ENCODE measurements at regions not wholly inside any gene's neighbourhood (a gene's known extent, or its start where the extent isn't known, plus 50 kb on each side); places are given as distances from the start of the nearest gene placed in this dataset.
"Not testable (repeated sequence)": the region's sequence is repeated elsewhere in the genome, so short reads cannot be mapped to it uniquely, and the experiment has no call there.

- Histone ChIP-seq H3K27me3 (replicated peaks in 2 of 5; ENCODE audit: control insufficient read depth in 4 of 5, insufficient read depth in 5 of 5, low read length in 4 of 5) (no peaks in the 10 kb centered on the region), H3K27ac (ENCODE audit: insufficient read depth in 1 of 2, low read depth in 1 of 2, low read length in 2 of 2, poor library complexity in 1 of 2, severe bottlenecking in 2 of 2) (no peak overlapping the region), H3K9me3 (ENCODE audit: control extremely low read depth in 1 of 5, control insufficient read depth in 4 of 5, insufficient read depth in 2 of 5, low read depth in 1 of 5, low read length in 4 of 5) (no peaks in the 10 kb centered on the region), H3K4me1 (ENCODE audit: control extremely low read depth in 1 of 4, control insufficient read depth in 4 of 4, insufficient read depth in 4 of 4, low read length in 3 of 4) (no peaks in the 10 kb centered on the region), H3K36me3 (ENCODE audit: control insufficient read depth in 4 of 4, insufficient read depth in 4 of 4, low read length in 3 of 4) (no peaks in the 10 kb centered on the region), H3K4me3 (ENCODE audit: control insufficient read depth in 1 of 7, extremely low read depth in 1 of 7, insufficient read depth in 4 of 7, low read depth in 2 of 7, low read length in 6 of 7) (no peak overlapping the region)
- ChIA-PET CTCF (no interaction called here), POLR2A (no interaction called here)
- 100% methylated on average over 1 of the region's 2 CpGs for WGBS (ENCODE audit: insufficient coverage)
- no peak for DNase-seq
Measured at GRCh38 chr1:191043066-191043465, 565.4 kb upstream of the BRINP3 start.

GRCh38 chr1:191049781-191050180 is 572.1 kb upstream of the BRINP3 start:
- WGBS (ENCODE audit: insufficient coverage) = 95% methylated on average over 2 of the region's 2 CpGs
- CTCF ChIA-PET = no interaction called here

GRCh38 chr1:191052888-191053287 is 575.2 kb upstream of the BRINP3 start:
- Histone ChIP-seq H3K4me3 (ENCODE audit: control insufficient read depth in 1 of 7, extremely low read depth in 1 of 7, insufficient read depth in 4 of 7, low read depth in 2 of 7, low read length in 6 of 7) (no peak overlapping the region), H3K4me1 (ENCODE audit: control extremely low read depth in 1 of 4, control insufficient read depth in 4 of 4, insufficient read depth in 4 of 4, low read length in 3 of 4) (no peaks in the 10 kb centered on the region), H3K27ac (ENCODE audit: insufficient read depth in 1 of 2, low read depth in 1 of 2, low read length in 2 of 2, poor library complexity in 1 of 2, severe bottlenecking in 2 of 2) (no peak overlapping the region), H3K36me3 (ENCODE audit: control insufficient read depth in 4 of 4, insufficient read depth in 4 of 4, low read length in 3 of 4) (no peaks in the 10 kb centered on the region), H3K27me3 (replicated peaks in 2 of 5; ENCODE audit: control insufficient read depth in 4 of 5, insufficient read depth in 5 of 5, low read length in 4 of 5) (no peaks in the 10 kb centered on the region), H3K9me3 (ENCODE audit: control extremely low read depth in 1 of 5, control insufficient read depth in 4 of 5, insufficient read depth in 2 of 5, low read depth in 1 of 5, low read length in 4 of 5) (no peaks in the 10 kb centered on the region)
- ChIA-PET POLR2A (no interaction called here), CTCF (no interaction called here)
- DNase-seq = no peak
- 94% methylated on average over 3 of the region's 6 CpGs for WGBS (ENCODE audit: insufficient coverage)

More at GRCh38 chr1:191049781-191050180, 572.1 kb upstream of the BRINP3 start:
- Histone ChIP-seq H3K4me1 (ENCODE audit: control extremely low read depth in 1 of 4, control insufficient read depth in 4 of 4, insufficient read depth in 4 of 4, low read length in 3 of 4) (no peaks in the 10 kb centered on the region), H3K36me3 (ENCODE audit: control insufficient read depth in 4 of 4, insufficient read depth in 4 of 4, low read length in 3 of 4) (no peaks in the 10 kb centered on the region), H3K4me3 (ENCODE audit: control insufficient read depth in 1 of 7, extremely low read depth in 1 of 7, insufficient read depth in 4 of 7, low read depth in 2 of 7, low read length in 6 of 7) (no peak overlapping the region), H3K27ac (ENCODE audit: insufficient read depth in 1 of 2, low read depth in 1 of 2, low read length in 2 of 2, poor library complexity in 1 of 2, severe bottlenecking in 2 of 2) (no peak overlapping the region), H3K9me3 (ENCODE audit: control extremely low read depth in 1 of 5, control insufficient read depth in 4 of 5, insufficient read depth in 2 of 5, low read depth in 1 of 5, low read length in 4 of 5) (no peaks in the 10 kb centered on the region), H3K27me3 (replicated peaks in 2 of 5; ENCODE audit: control insufficient read depth in 4 of 5, insufficient read depth in 5 of 5, low read length in 4 of 5) (no peaks in the 10 kb centered on the region)
- POLR2A ChIA-PET = interaction anchor here (0.6 kb wide), 1 partner anchor 46 kb away, joined by 3 read pairs; no protein-coding TSS in a partner anchor
- DNase-seq = no peak

DNA sequence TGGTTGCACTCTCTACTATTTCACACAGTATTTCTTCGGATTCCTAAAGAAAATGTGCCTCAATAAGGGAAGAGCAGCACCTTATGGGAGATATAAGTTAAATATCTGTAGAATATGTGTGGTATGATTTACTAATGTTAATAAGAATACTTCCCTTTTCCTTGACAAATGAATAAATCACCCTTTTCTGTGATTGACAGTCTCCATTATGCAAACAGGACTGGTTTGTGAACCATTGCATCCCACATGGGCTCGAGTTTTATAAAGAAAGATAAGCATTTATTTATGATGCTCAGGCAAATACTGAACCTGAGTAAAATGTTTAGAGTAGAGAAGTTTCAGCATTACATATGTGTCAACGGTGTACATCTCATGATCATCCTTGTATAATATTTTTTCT is 587.7 kb upstream of the BRINP3 start:
- peaks cover 0 to 3% (median 0%) of the 10 kb centered on the region in 4 experiments for H3K4me1 ChIP-seq (ENCODE audit: control extremely low read depth in 1 of 4, control insufficient read depth in 4 of 4, insufficient read depth in 4 of 4, low read length in 3 of 4)
- ChIA-PET POLR2A (no interaction called here), CTCF (no interaction called here)
- no peaks in the 10 kb centered on the region for H3K27me3 ChIP-seq (replicated peaks in 2 of 5; ENCODE audit: control insufficient read depth in 4 of 5, insufficient read depth in 5 of 5, low read length in 4 of 5)
- H3K9me3 ChIP-seq (ENCODE audit: control extremely low read depth in 1 of 5, control insufficient read depth in 4 of 5, insufficient read depth in 2 of 5, low read depth in 1 of 5, low read length in 4 of 5) = no peaks in the 10 kb centered on the region
- DNase-seq = peak; percentile 1 to 52 (median 18)
- H3K36me3 ChIP-seq (ENCODE audit: control insufficient read depth in 4 of 4, insufficient read depth in 4 of 4, low read length in 3 of 4) = no peaks in the 10 kb centered on the region
- H3K4me3 ChIP-seq (ENCODE audit: control insufficient read depth in 1 of 7, extremely low read depth in 1 of 7, insufficient read depth in 4 of 7, low read depth in 2 of 7, low read length in 6 of 7) = no peak overlapping the region
- no peak overlapping the region for H3K27ac ChIP-seq (ENCODE audit: insufficient read depth in 1 of 2, low read depth in 1 of 2, low read length in 2 of 2, poor library complexity in 1 of 2, severe bottlenecking in 2 of 2)
- WGBS (ENCODE audit: insufficient coverage) = no CpG with 5 or more reads among the region's 3 CpGs

DNA sequence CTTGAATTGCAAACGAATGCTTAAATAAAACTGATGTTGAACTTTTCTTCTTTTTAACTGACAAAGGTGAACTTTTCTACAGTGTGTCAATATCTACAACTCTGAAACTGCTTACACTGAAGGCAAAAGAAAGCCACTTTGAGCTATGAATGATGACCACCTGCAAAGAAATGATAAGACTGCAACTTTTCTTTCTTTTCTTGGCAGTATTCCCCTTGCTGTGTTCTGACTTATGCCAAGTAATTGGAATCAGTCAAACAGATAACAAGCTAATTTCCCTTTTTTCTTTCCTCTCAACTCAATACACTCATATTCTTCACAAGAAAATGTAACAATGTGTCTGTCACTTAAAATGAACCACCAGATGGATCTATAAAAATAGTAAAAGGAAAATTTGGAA is 588.1 kb upstream of the BRINP3 start:
- CTCF ChIA-PET = no interaction called here
- no peaks in the 10 kb centered on the region for H3K36me3 ChIP-seq (ENCODE audit: control insufficient read depth in 4 of 4, insufficient read depth in 4 of 4, low read length in 3 of 4)
- DNase-seq = peak; percentile 22 to 69 (median 43)
- H3K4me1 ChIP-seq (ENCODE audit: control extremely low read depth in 1 of 4, control insufficient read depth in 4 of 4, insufficient read depth in 4 of 4, low read length in 3 of 4) = peaks cover 0 to 3% (median 0%) of the 10 kb centered on the region in 4 experiments
- H3K4me3 ChIP-seq (ENCODE audit: control insufficient read depth in 1 of 7, extremely low read depth in 1 of 7, insufficient read depth in 4 of 7, low read depth in 2 of 7, low read length in 6 of 7) = no peak overlapping the region
- no peaks in the 10 kb centered on the region for H3K9me3 ChIP-seq (ENCODE audit: control extremely low read depth in 1 of 5, control insufficient read depth in 4 of 5, insufficient read depth in 2 of 5, low read depth in 1 of 5, low read length in 4 of 5)
- WGBS (ENCODE audit: insufficient coverage) = no CpG with 5 or more reads among the region's 1 CpG
- H3K27ac ChIP-seq (ENCODE audit: insufficient read depth in 1 of 2, low read depth in 1 of 2, low read length in 2 of 2, poor library complexity in 1 of 2, severe bottlenecking in 2 of 2) = no peak overlapping the region
- POLR2A ChIA-PET = no interaction called here
- H3K27me3 ChIP-seq (replicated peaks in 2 of 5; ENCODE audit: control insufficient read depth in 4 of 5, insufficient read depth in 5 of 5, low read length in 4 of 5) = no peaks in the 10 kb centered on the region

- H3K4me3 ChIP-seq (ENCODE audit: control insufficient read depth in 1 of 7, extremely low read depth in 1 of 7, insufficient read depth in 4 of 7, low read depth in 2 of 7, low read length in 6 of 7) = no peak overlapping the region
- POLR2A ChIA-PET = no interaction called here
- CTCF ChIA-PET = no interaction called here
Measured at GRCh38 chr1:191074881-191075280, 597.2 kb upstream of the BRINP3 start.

GRCh38 chr1:191083090-191083489 is 605.4 kb upstream of the BRINP3 start:
- H3K4me1 ChIP-seq (ENCODE audit: control extremely low read depth in 1 of 4, control insufficient read depth in 4 of 4, insufficient read depth in 4 of 4, low read length in 3 of 4); DNase-seq; CTCF ChIA-PET; H3K4me3 ChIP-seq (ENCODE audit: control insufficient read depth in 1 of 7, extremely low read depth in 1 of 7, insufficient read depth in 4 of 7, low read depth in 2 of 7, low read length in 6 of 7); POLR2A ChIA-PET; H3K27ac ChIP-seq (ENCODE audit: insufficient read depth in 1 of 2, low read depth in 1 of 2, low read length in 2 of 2, poor library complexity in 1 of 2, severe bottlenecking in 2 of 2); H3K9me3 ChIP-seq (ENCODE audit: control extremely low read depth in 1 of 5, control insufficient read depth in 4 of 5, insufficient read depth in 2 of 5, low read depth in 1 of 5, low read length in 4 of 5); H3K36me3 ChIP-seq (ENCODE audit: control insufficient read depth in 4 of 4, insufficient read depth in 4 of 4, low read length in 3 of 4); H3K27me3 ChIP-seq (replicated peaks in 2 of 5; ENCODE audit: control insufficient read depth in 4 of 5, insufficient read depth in 5 of 5, low read length in 4 of 5): not testable (repeated sequence)
- no CpG with 5 or more reads among the region's 2 CpGs for WGBS (ENCODE audit: insufficient coverage)

More at GRCh38 chr1:191074881-191075280, 597.2 kb upstream of the BRINP3 start:
- Histone ChIP-seq H3K27ac (ENCODE audit: insufficient read depth in 1 of 2, low read depth in 1 of 2, low read length in 2 of 2, poor library complexity in 1 of 2, severe bottlenecking in 2 of 2) (no peak overlapping the region), H3K9me3 (ENCODE audit: control extremely low read depth in 1 of 5, control insufficient read depth in 4 of 5, insufficient read depth in 2 of 5, low read depth in 1 of 5, low read length in 4 of 5) (peaks cover 0 to 2% (median 0%) of the 10 kb centered on the region in 5 experiments), H3K4me1 (ENCODE audit: control extremely low read depth in 1 of 4, control insufficient read depth in 4 of 4, insufficient read depth in 4 of 4, low read length in 3 of 4) (no peaks in the 10 kb centered on the region), H3K27me3 (replicated peaks in 2 of 5; ENCODE audit: control insufficient read depth in 4 of 5, insufficient read depth in 5 of 5, low read length in 4 of 5) (no peaks in the 10 kb centered on the region), H3K36me3 (ENCODE audit: control insufficient read depth in 4 of 4, insufficient read depth in 4 of 4, low read length in 3 of 4) (no peaks in the 10 kb centered on the region)
- DNase-seq = peak in 1 of 3 donors; percentile 13
